ENCODE measurements at regions not wholly inside any gene's neighbourhood (a gene's known extent, or its start where the extent isn't known, plus 50 kb on each side); places are given as distances from the start of the nearest gene placed in this dataset.

GRCh38 chr17:34110315-34110714 is 144.8 kb upstream of the CCL2 start:
- intact Hi-C loops (cut with DNase I), result no loop called here
- no peaks in the 10 kb centered on the region for H3K9me3 ChIP-seq (replicated peaks in 1 of 3)
- TF ChIP-seq CTCF (IDR thresholded peaks at IDR 0.05) (no peak), POLR2A (IDR thresholded peaks at IDR 0.05) (no peak)
- no peaks in the 10 kb centered on the region for H3K27me3 ChIP-seq
- H3K4me3 ChIP-seq, result no peak overlapping the region
- WGBS, 4 donors, result 53 to 62% (median 55%) methylated on average over 5 to 6 of the region's 6 CpGs
- H3K4me1 ChIP-seq (replicated peaks in 1 of 2), result no peaks in the 10 kb centered on the region
- H3K27ac ChIP-seq, result no peak overlapping the region
- peak in 1 of 7 donors; percentile 71 for DNase-seq
- no peaks in the 10 kb centered on the region for H3K36me3 ChIP-seq (replicated peaks in 1 of 2)

- Histone ChIP-seq H3K4me1 (replicated peaks in 1 of 2) (no peaks in the 10 kb centered on the region), H3K36me3 (replicated peaks in 1 of 2) (no peaks in the 10 kb centered on the region), H3K27me3 (no peaks in the 10 kb centered on the region), H3K4me3 (no peak overlapping the region), H3K27ac (no peak overlapping the region), H3K9me3 (replicated peaks in 1 of 3) (no peaks in the 10 kb centered on the region)
- TF ChIP-seq CTCF (IDR thresholded peaks at IDR 0.05) (no peak), POLR2A (IDR thresholded peaks at IDR 0.05) (no peak)
- intact Hi-C loops (cut with DNase I), result no loop called here
- DNase-seq, result no peak
- WGBS, 4 donors, result 67 to 86% (median 78%) methylated on average over 2 of the region's 2 CpGs
These were observed 142.0 kb upstream of the CCL2 start for GRCh38 chr17:34113089-34113488.

GRCh38 chr17:34114174-34114573 is 140.9 kb upstream of the CCL2 start:
- Histone ChIP-seq H3K4me3 (no peak overlapping the region), H3K9me3 (replicated peaks in 1 of 3) (no peaks in the 10 kb centered on the region), H3K4me1 (replicated peaks in 1 of 2) (no peaks in the 10 kb centered on the region), H3K27me3 (no peaks in the 10 kb centered on the region), H3K27ac (no peak overlapping the region), H3K36me3 (replicated peaks in 1 of 2) (no peaks in the 10 kb centered on the region)
- no peak for TF ChIP-seq CTCF (IDR thresholded peaks at IDR 0.05)
- no peak for TF ChIP-seq POLR2A (IDR thresholded peaks at IDR 0.05)
- DNase-seq, result peak in 1 of 7 donors; percentile 67
- intact Hi-C loops (cut with DNase I), result no loop called here

GRCh38 chr17:34116306-34116705 is 138.8 kb upstream of the CCL2 start:
- no peak for DNase-seq
- Histone ChIP-seq H3K9me3 (replicated peaks in 1 of 3) (no peaks in the 10 kb centered on the region), H3K4me1 (replicated peaks in 1 of 2) (no peaks in the 10 kb centered on the region), H3K36me3 (replicated peaks in 1 of 2) (no peaks in the 10 kb centered on the region), H3K27me3 (no peaks in the 10 kb centered on the region), H3K27ac (no peak overlapping the region), H3K4me3 (no peak overlapping the region)
- TF ChIP-seq CTCF (IDR thresholded peaks at IDR 0.05) (no peak), POLR2A (IDR thresholded peaks at IDR 0.05) (no peak)
- intact Hi-C loops (cut with DNase I), result no loop called here
